Osteocyte (in vitro differentiated cells): ENCODE measurements at regions not wholly inside any gene's neighbourhood (a gene's known extent, or its start where the extent isn't known, plus 50 kb on each side); places are given as distances from the start of the nearest gene placed in this dataset.

Source experiments
- DNase-seq: peaks from one replicate; pipeline ENCODE4 v3.0.0; 2021; ENCODE audit warnings: mixed read lengths; ENCODE audit not compliant: unreplicated experiment; ENCODE audit errors: extremely low spot score
- H3K27ac Mint-ChIP-seq: one replicate; pipeline ENCODE4 v1.8.0; 2021; ENCODE audit warnings: mild to moderate bottlenecking, mixed read lengths; ENCODE audit not compliant: unreplicated experiment
- H3K27me3 Mint-ChIP-seq: one replicate; pipeline ENCODE4 v1.8.0; 2021; ENCODE audit warnings: mixed read lengths; ENCODE audit not compliant: unreplicated experiment
- H3K36me3 Mint-ChIP-seq: one replicate; pipeline ENCODE4 v1.8.0; 2021; ENCODE audit warnings: mixed read lengths; ENCODE audit not compliant: unreplicated experiment
- H3K4me1 Mint-ChIP-seq: one replicate; pipeline ENCODE4 v1.8.0; 2021; ENCODE audit warnings: mixed read lengths; ENCODE audit not compliant: unreplicated experiment
- H3K4me3 Mint-ChIP-seq: one replicate; pipeline ENCODE4 v1.8.0; 2021; ENCODE audit warnings: mild to moderate bottlenecking, moderate library complexity, mixed read lengths; ENCODE audit not compliant: unreplicated experiment
- H3K9me3 Mint-ChIP-seq: one replicate; pipeline ENCODE4 v1.8.0; 2021; ENCODE audit warnings: mixed read lengths; ENCODE audit not compliant: unreplicated experiment
- CTCF ChIP-seq: fragments of 200-600 bp; sonication (generic); IDR thresholded peaks from 2 replicates; pipeline ENCODE4 v1.5.0; 2021; ENCODE audit warnings: antibody characterized with exemption, mild to moderate bottlenecking, moderate library complexity

DNA sequence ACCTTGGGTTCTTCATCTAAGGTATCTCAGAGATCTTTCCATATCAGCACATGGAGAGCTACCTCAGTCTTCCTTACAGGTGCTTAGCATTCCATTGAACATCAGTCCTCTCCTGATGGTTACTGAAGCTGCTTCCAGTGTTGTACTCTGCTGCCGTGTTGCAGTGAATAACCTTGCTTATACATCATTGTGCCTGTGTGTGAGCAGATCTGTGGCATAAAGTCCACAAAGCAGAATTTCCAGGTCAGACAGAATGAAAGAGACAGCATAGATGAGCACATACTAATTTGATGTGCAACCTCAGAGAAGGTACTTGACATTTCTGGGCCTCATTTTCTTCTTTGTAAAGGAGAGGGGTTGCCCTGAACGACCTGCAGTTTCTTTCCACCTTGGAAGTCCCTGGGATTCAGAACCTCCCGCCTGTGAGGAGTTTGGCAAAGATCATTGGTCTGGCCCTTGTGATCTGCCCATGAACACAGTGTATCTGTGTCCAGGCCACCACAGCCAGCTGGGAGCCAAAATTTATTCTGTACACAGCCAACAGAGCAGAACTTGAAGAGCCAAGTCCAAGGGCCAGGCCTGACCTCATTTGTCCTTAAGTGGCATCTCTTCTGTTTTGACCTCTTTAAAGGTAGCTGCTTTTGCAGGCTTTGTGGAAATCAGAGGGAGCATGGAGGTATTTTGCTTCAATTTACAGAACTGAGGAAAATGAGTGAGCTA lies 57.2 kb upstream of the SLC7A14 start:
- peaks cover 6% of the 10 kb centered on the region for H3K9me3 Mint-ChIP-seq
- no peaks in the 10 kb centered on the region for H3K27me3 Mint-ChIP-seq
- no peak for DNase-seq
- no peaks in the 10 kb centered on the region for H3K4me1 Mint-ChIP-seq
- no peak overlapping the region for H3K27ac Mint-ChIP-seq
- H3K4me3 Mint-ChIP-seq: no peak overlapping the region
- TF ChIP-seq CTCF: no peak
- H3K36me3 Mint-ChIP-seq: peaks cover 4% of the 10 kb centered on the region

DNA sequence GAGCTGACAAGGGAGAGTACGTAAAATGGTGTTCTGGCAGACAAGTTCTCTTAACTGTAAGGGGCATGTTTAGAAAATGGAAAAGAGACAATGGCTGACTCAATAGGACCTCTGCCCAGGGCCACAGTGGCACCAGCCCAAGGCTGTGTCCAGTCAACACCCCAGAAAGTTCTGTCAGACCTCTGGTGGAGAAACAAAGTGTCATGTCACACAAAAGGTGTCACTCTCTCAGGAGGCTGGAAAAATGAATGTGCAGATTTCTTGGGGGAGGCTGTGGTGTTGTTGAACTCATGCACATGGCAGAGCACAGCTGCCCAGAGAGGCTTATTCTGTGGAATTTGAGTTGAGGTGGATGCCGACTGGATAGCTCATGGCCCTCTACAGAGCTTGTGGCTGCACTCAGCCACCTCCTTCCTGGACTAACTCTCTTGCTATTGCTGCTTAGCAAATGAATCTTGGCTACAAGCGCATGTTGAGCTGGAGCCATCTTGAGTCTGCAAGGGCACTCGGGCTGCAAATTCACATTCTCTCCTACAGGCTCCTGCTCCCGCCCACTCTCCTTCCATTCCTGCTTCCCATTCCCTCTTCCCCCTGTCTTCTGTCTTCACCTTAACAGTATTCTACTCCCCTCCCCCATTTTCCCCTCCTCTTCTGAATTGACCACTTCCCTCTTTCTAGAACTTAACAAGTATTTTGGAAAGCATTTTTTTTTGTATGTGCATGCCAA lies 55.8 kb upstream of the SLC7A14 start:
- Mint-ChIP-seq H3K4me3 (no peak overlapping the region), H3K4me1 (peaks cover 5% of the 10 kb centered on the region), H3K27me3 (no peaks in the 10 kb centered on the region), H3K36me3 (peaks cover 2% of the 10 kb centered on the region), H3K27ac (no peak overlapping the region), H3K9me3 (peaks cover 3% of the 10 kb centered on the region)
- no peak for DNase-seq
- TF ChIP-seq CTCF: no peak

GRCh38 chr3:170640737-170641171 lies 54.9 kb upstream of the SLC7A14 start:
- Mint-ChIP-seq H3K9me3 (no peaks in the 10 kb centered on the region), H3K27ac (no peak overlapping the region), H3K4me3 (no peak overlapping the region), H3K27me3 (no peaks in the 10 kb centered on the region), H3K4me1 (peaks cover 14% of the 10 kb centered on the region), H3K36me3 (no peaks in the 10 kb centered on the region)
- DNase-seq: no peak
- TF ChIP-seq CTCF: no peak

DNA sequence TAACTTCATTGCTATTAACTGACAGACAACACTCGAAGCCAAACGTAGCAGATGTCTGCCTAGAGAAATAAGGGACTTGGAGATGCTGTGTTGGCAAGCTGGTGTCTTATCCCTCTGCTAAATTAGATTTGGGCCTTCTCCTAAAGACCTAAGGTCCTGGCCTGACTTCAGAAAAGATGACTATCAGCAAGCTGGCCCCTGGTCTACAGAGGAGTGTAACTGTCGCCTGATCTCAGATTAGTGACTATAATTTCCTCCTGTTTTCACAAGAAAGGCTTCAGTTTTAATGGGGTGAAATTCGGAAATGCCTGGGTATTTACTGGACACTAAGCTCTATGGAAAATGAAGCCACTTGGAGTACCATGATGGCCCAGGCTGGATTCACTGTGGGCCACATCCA lies 53.1 kb upstream of the SLC7A14 start:
- no peaks in the 10 kb centered on the region for H3K27me3 Mint-ChIP-seq
- TF ChIP-seq CTCF: no peak
- DNase-seq: no peak
- no peak overlapping the region for H3K27ac Mint-ChIP-seq
- H3K9me3 Mint-ChIP-seq: no peaks in the 10 kb centered on the region
- peaks cover 20% of the 10 kb centered on the region for H3K4me1 Mint-ChIP-seq
- no peaks in the 10 kb centered on the region for H3K36me3 Mint-ChIP-seq
- H3K4me3 Mint-ChIP-seq: no peak overlapping the region

- Mint-ChIP-seq H3K27ac (no peak overlapping the region), H3K36me3 (no peaks in the 10 kb centered on the region), H3K9me3 (no peaks in the 10 kb centered on the region), H3K27me3 (peaks cover 2% of the 10 kb centered on the region), H3K4me3 (no peak overlapping the region), H3K4me1 (peaks cover 26% of the 10 kb centered on the region)
- TF ChIP-seq CTCF: no peak
- DNase-seq: no peak
These were observed 51.4 kb upstream of the SLC7A14 start for GRCh38 chr3:170637306-170637705.
